Lower leg skin (tissue), 3 donors: ENCODE measurements at regions not wholly inside any gene's neighbourhood (a gene's known extent, or its start where the extent isn't known, plus 50 kb on each side); places are given as distances from the start of the nearest gene placed in this dataset.

Source experiments
- CTCF ChIP-seq, 3 donors: fragments of 450-650 bp; IDR thresholded peaks; one replicate each; pipeline ENCODE4 v1.5.1; 2016; ENCODE audit warnings: antibody characterized with exemption in 3 of 3, mild to moderate bottlenecking in 3 of 3, moderate library complexity in 2 of 3
- POLR2A ChIP-seq, 2 donors: fragments of 450-650 bp; IDR thresholded peaks; one replicate each; pipeline ENCODE4 v1.6.1; 2016 to 2017; ENCODE audit warnings: antibody characterized with exemption in 2 of 2, mild to moderate bottlenecking in 1 of 2, moderate library complexity in 1 of 2

GRCh38 chr5:84885485-84886258 lies 501.0 kb upstream of the EDIL3 start:
- no peak for TF ChIP-seq CTCF (IDR thresholded peaks at IDR 0.05)
- TF ChIP-seq POLR2A (IDR thresholded peaks at IDR 0.05), result no peak
